Esophagus squamous epithelium (tissue), 4 donors: ENCODE measurements at regions not wholly inside any gene's neighbourhood (a gene's known extent, or its start where the extent isn't known, plus 50 kb on each side); places are given as distances from the start of the nearest gene placed in this dataset.

Experiments used
- CTCF ChIP-seq, 6 experiments: fragments of 450-650 bp in 4 of 6; fragments of 200-600 bp in 2 of 6; sonication (generic) in 2 of 6; IDR thresholded peaks; one replicate each; pipeline ENCODE4 v1.5.1; 2016 to 2019; ENCODE audit warnings: antibody characterized with exemption in 6 of 6, mild to moderate bottlenecking in 4 of 6, moderate library complexity in 4 of 6
- POLR2A ChIP-seq, 4 donors: fragments of 450-650 bp; IDR thresholded peaks; one replicate each; pipeline ENCODE4 v1.6.1; 2017; ENCODE audit warnings: antibody characterized with exemption in 4 of 4, mild to moderate bottlenecking in 4 of 4, moderate library complexity in 3 of 4

GRCh38 chr16:85373741-85374570 lies 239.2 kb upstream of the GSE1 start:
- no peak for TF ChIP-seq CTCF (IDR thresholded peaks at IDR 0.05)
- no peak for TF ChIP-seq POLR2A (IDR thresholded peaks at IDR 0.05)
